H9 (cell line): ENCODE measurements at regions not wholly inside any gene's neighbourhood (a gene's known extent, or its start where the extent isn't known, plus 50 kb on each side); places are given as distances from the start of the nearest gene placed in this dataset.

Source experiments
- DNase-seq: peaks from one replicate; pipeline ENCODE4 v3.0.0-alpha.2; 2017
- H2AFZ ChIP-seq: one replicate; pipeline ENCODE4 v1.6.1; 2013; ENCODE audit warnings: mild to moderate bottlenecking, low read length, control low read depth, moderate library complexity
- H2AK5ac ChIP-seq: 2 replicates; pipeline ENCODE4 v1.6.1; 2013; ENCODE audit warnings: low read length, control low read depth, mixed read lengths; ENCODE audit not compliant: insufficient read length
- H2BK120ac ChIP-seq: one replicate; pipeline ENCODE4 v1.6.1; 2013; ENCODE audit warnings: low read depth, mild to moderate bottlenecking, low read length, control low read depth, inconsistent platforms; ENCODE audit not compliant: poor library complexity, severe bottlenecking
- H2BK12ac ChIP-seq: 2 replicates; pipeline ENCODE4 v1.6.1; 2013; ENCODE audit warnings: low read length, control low read depth, mixed read lengths, low read depth; ENCODE audit not compliant: insufficient read length
- H2BK15ac ChIP-seq: 2 replicates; pipeline ENCODE4 v1.6.1; 2013; ENCODE audit warnings: low read depth, low read length, control low read depth
- H2BK20ac ChIP-seq: one replicate; pipeline ENCODE4 v1.6.1; 2013; ENCODE audit warnings: low read depth, mild to moderate bottlenecking, low read length, control low read depth, inconsistent platforms; ENCODE audit not compliant: poor library complexity, severe bottlenecking
- H2BK5ac ChIP-seq: 2 replicates; pipeline ENCODE4 v1.6.1; 2013; ENCODE audit warnings: low read length, control low read depth, mixed read lengths; ENCODE audit not compliant: insufficient read length
- H3K14ac ChIP-seq: 2 replicates; pipeline ENCODE4 v1.6.1; 2013; ENCODE audit warnings: low read length, control low read depth; ENCODE audit not compliant: insufficient read depth
- H3K18ac ChIP-seq: 2 replicates; pipeline ENCODE4 v1.6.1; 2013; ENCODE audit warnings: low read depth, mild to moderate bottlenecking, mixed read lengths, low read length, control low read depth; ENCODE audit not compliant: insufficient read length
- H3K23ac ChIP-seq: 2 replicates; pipeline ENCODE4 v1.6.1; 2013; ENCODE audit warnings: low read length, control low read depth, mixed read lengths, low read depth; ENCODE audit not compliant: insufficient read length
- H3K23me2 ChIP-seq: 2 replicates; pipeline ENCODE4 v1.6.1; 2013; ENCODE audit warnings: low read depth, mild to moderate bottlenecking, mixed read lengths, low read length, control low read depth; ENCODE audit not compliant: insufficient read length, poor library complexity, severe bottlenecking
- H3K27ac ChIP-seq: 2 replicates; pipeline ENCODE4 v1.5.1; 2013; ENCODE audit warnings: low read length, control low read depth, mixed read lengths, low read depth; ENCODE audit not compliant: insufficient read length
- H3K27me3 ChIP-seq: 2 replicates; pipeline ENCODE4 v1.6.1; 2013; ENCODE audit warnings: low read length, control low read depth, inconsistent platforms; ENCODE audit not compliant: insufficient read depth
- H3K4ac ChIP-seq: 2 replicates; pipeline ENCODE4 v1.6.1; 2013; ENCODE audit warnings: low read depth, mild to moderate bottlenecking, control low read depth, inconsistent platforms, low read length, moderate library complexity
- H3K4me1 ChIP-seq: 2 replicates; pipeline ENCODE4 v1.6.1; 2013; ENCODE audit warnings: low read length, control low read depth, inconsistent platforms; ENCODE audit not compliant: insufficient read depth
- H3K4me2 ChIP-seq: 2 replicates; pipeline ENCODE4 v1.6.1; 2013; ENCODE audit warnings: low read length, control low read depth, mixed read lengths; ENCODE audit not compliant: insufficient read length, insufficient read depth
- H3K56ac ChIP-seq: 2 replicates; pipeline ENCODE4 v1.6.1; 2013; ENCODE audit warnings: low read depth, mild to moderate bottlenecking, mixed read lengths, low read length, control low read depth; ENCODE audit not compliant: insufficient read length
- H3K79me1 ChIP-seq: 2 replicates; pipeline ENCODE4 v1.6.1; 2013; ENCODE audit warnings: low read depth, mild to moderate bottlenecking, moderate library complexity, low read length, control low read depth, inconsistent platforms; ENCODE audit not compliant: insufficient read depth, poor library complexity, severe bottlenecking
- H3K79me2 ChIP-seq: 2 replicates; pipeline ENCODE4 v1.6.1; 2013; ENCODE audit warnings: low read length, control low read depth, inconsistent platforms; ENCODE audit not compliant: insufficient read depth
- H3K9ac ChIP-seq: 2 replicates; pipeline ENCODE4 v1.6.1; 2013; ENCODE audit warnings: low read length, control low read depth, mixed read lengths; ENCODE audit not compliant: insufficient read length; ENCODE audit errors: extremely low read depth
- H3K9me3 ChIP-seq: one replicate; pipeline ENCODE4 v1.6.1; 2013; ENCODE audit warnings: low read depth, low read length, inconsistent platforms; ENCODE audit not compliant: control insufficient read depth
- H3T11ph ChIP-seq: one replicate; pipeline ENCODE4 v1.6.1; 2013; ENCODE audit warnings: mild to moderate bottlenecking, low read length, control low read depth, inconsistent platforms
- H4K20me1 ChIP-seq: one replicate; pipeline ENCODE4 v1.6.1; 2013; ENCODE audit not compliant: control insufficient read depth, insufficient read length, insufficient read depth
- H4K5ac ChIP-seq: 2 replicates; pipeline ENCODE4 v1.6.1; 2013; ENCODE audit warnings: low read depth, mild to moderate bottlenecking, mixed read lengths, low read length, control low read depth; ENCODE audit not compliant: insufficient read length
- H4K8ac ChIP-seq: replicated peaks from 2 replicates; pipeline ENCODE4 v1.6.1; 2013; ENCODE audit warnings: low read length, control low read depth, mixed read lengths, low read depth; ENCODE audit not compliant: insufficient read length
- H4K91ac ChIP-seq: 2 replicates; pipeline ENCODE4 v1.6.1; 2013; ENCODE audit warnings: low read depth, mild to moderate bottlenecking, moderate library complexity, mixed read lengths, low read length, control low read depth; ENCODE audit not compliant: insufficient read length
- H3K27ac Mint-ChIP-seq, 3 experiments: 2 replicates in 2 of 3; 3 replicates in 1 of 3; pipeline ENCODE4 v1.8.0; 2020 to 2021; ENCODE audit warnings: mixed read lengths in 3 of 3, mild to moderate bottlenecking in 1 of 3, moderate library complexity in 1 of 3
- H3K27me3 Mint-ChIP-seq: 2 replicates; pipeline ENCODE4 v1.8.0; 2021; ENCODE audit warnings: low read depth, mild to moderate bottlenecking, moderate library complexity, mixed read lengths
- H3K36me3 Mint-ChIP-seq, 3 experiments: 2 replicates in 2 of 3; 3 replicates in 1 of 3; pipeline ENCODE4 v1.8.0; 2020 to 2021; ENCODE audit warnings: low read depth in 3 of 3, mixed read lengths in 3 of 3; ENCODE audit not compliant: insufficient read depth in 1 of 3
- H3K4me1 Mint-ChIP-seq, 2 experiments: 2 replicates each; pipeline ENCODE4 v1.8.0; 2020; ENCODE audit warnings: mixed read lengths in 2 of 2
- H3K4me3 Mint-ChIP-seq, 2 experiments: 2 replicates in 1 of 2; 3 replicates in 1 of 2; pipeline ENCODE4 v1.8.0; 2020 to 2021; ENCODE audit warnings: mild to moderate bottlenecking in 2 of 2, mixed read lengths in 2 of 2, moderate library complexity in 1 of 2
- H3K9me3 Mint-ChIP-seq, 2 experiments: 2 replicates in 1 of 2; 3 replicates in 1 of 2; pipeline ENCODE4 v1.8.0; 2020; ENCODE audit warnings: mild to moderate bottlenecking in 2 of 2, mixed read lengths in 2 of 2, moderate library complexity in 1 of 2
- CTCF ChIP-seq: fragments of 200-600 bp; sonication (generic); conservative IDR thresholded peaks from 3 replicates; pipeline ENCODE4 v1.8.0; 2021; ENCODE audit warnings: antibody characterized with exemption, mild to moderate bottlenecking
- WGBS: extraction: QIAGEN DNeasy Blood & Tissue Kit; methylation state at CpG from one replicate; pipeline ENCODE4 v1.1.7; 2013; ENCODE audit warnings: missing lambda C conversion rate, low lambda C conversion rate, mixed read lengths; ENCODE audit not compliant: insufficient read length; ENCODE audit errors: extremely low coverage; 5-methylcytosine and 5-hydroxymethylcytosine counted together

DNA sequence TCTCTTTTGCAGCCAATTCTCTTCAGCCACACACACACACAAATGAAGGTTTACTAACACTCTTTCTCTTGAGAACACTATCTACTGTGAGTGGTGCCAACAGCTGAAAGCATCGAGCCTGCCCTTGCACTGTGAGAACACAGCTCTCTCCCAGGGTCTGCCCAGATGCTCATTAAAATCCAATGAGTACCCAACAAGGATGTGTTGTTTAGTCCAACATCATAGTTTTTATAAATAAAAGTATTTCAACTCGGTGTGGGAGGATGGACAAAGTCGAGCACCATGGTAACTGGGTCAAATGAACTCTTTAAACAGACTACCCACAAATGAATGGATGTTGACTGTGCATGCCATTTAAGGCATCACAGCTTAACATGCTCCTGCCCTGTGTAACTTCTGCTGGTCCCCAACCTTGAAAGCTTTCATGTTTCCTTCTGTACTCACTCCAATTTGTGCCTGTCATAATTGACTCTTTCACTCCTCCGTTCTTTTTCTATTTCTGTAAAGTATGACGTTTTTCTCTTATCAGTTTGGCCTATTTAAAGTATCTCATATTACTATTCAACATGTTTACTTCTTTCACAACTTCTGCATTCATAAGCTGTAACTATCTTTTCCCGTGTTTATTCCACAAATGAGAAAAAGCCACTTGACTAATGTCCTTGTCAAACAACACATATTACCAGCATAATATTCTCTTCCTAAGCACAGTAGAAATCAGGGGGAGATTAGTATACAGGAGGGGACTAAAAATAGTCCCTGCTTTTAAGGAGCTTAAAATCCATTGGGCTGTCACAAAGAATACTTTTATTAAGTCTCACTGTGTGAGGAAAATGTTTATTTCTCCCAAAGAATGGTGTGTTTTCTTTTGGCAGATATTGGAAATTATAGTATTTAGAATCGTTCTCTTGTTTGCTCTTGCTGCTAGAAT is 215.4 kb downstream of the RFPL4B start:
- H3K36me3 Mint-ChIP-seq: no peaks in the 10 kb centered on the region
- Histone ChIP-seq H3K18ac (no peak overlapping the region), H2BK15ac (no peak overlapping the region), H3K23me2 (no peaks in the 10 kb centered on the region), H3K27ac (no peak overlapping the region), H3K14ac (no peak overlapping the region), H3T11ph (no peak overlapping the region), H3K4me1 (no peaks in the 10 kb centered on the region; the same call in 1 of the 2 replicates), H2AFZ (no peak overlapping the region), H4K5ac (no peak overlapping the region), H2AK5ac (no peak overlapping the region), H2BK12ac (no peak overlapping the region), H2BK5ac (no peak overlapping the region), H3K9ac (no peak overlapping the region), H4K91ac (no peak overlapping the region), H4K20me1 (no peaks in the 10 kb centered on the region), H2BK20ac (no peak overlapping the region), H3K56ac (no peak overlapping the region), H3K79me2 (no peaks in the 10 kb centered on the region), H3K4ac (no peak overlapping the region), H3K9me3 (no peaks in the 10 kb centered on the region), H3K23ac (no peak overlapping the region), H3K79me1 (no peaks in the 10 kb centered on the region), H3K4me2 (no peak overlapping the region), H4K8ac (no peak overlapping the region), H3K27me3 (no peaks in the 10 kb centered on the region), H2BK120ac (no peak overlapping the region)
- no peaks in the 10 kb centered on the region for H3K27me3 Mint-ChIP-seq
- H3K27ac Mint-ChIP-seq: peak overlapping the region in 2 of 3 experiments; percentile 4 to 22; a peak in 1 of 7 replicates
- TF ChIP-seq CTCF: no peak
- no CpG with 5 or more reads among the region's 7 CpGs for WGBS
- peaks cover 15 to 16% of the 10 kb centered on the region in 2 experiments for H3K4me1 Mint-ChIP-seq
- no peak overlapping the region for H3K4me3 Mint-ChIP-seq
- no peaks in the 10 kb centered on the region for H3K9me3 Mint-ChIP-seq
- no peak for DNase-seq
